ENCODE measurements at regions not wholly inside any gene's neighbourhood (a gene's known extent, or its start where the extent isn't known, plus 50 kb on each side); places are given as distances from the start of the nearest gene placed in this dataset.

- no peak overlapping the region for H2BK12ac ChIP-seq (ENCODE audit: insufficient read length, low read depth, low read length)
- H3K27ac ChIP-seq (ENCODE audit: insufficient read length, low read depth, low read length): no peak overlapping the region
- TF ChIP-seq CTCF (conservative IDR thresholded peaks at IDR 0.05): no peak
- H2BK20ac ChIP-seq (ENCODE audit: low read depth, low read length, poor library complexity, severe bottlenecking): no peak overlapping the region
- H3K18ac ChIP-seq (ENCODE audit: insufficient read length, low read depth, low read length): no peak overlapping the region
- no peak overlapping the region for H3K9ac ChIP-seq (ENCODE audit: extremely low read depth, insufficient read length, low read length)
- no peak for DNase-seq
- no peaks in the 10 kb centered on the region for H3K79me1 ChIP-seq (ENCODE audit: insufficient read depth, low read depth, low read length, poor library complexity, severe bottlenecking)
- no peaks in the 10 kb centered on the region for H3K9me3 Mint-ChIP-seq
- H4K8ac ChIP-seq (replicated peaks; ENCODE audit: insufficient read length, low read depth, low read length): no peak overlapping the region
- no peaks in the 10 kb centered on the region for H3K79me2 ChIP-seq (ENCODE audit: insufficient read depth, low read length)
- no peak overlapping the region for H2BK15ac ChIP-seq (ENCODE audit: low read depth, low read length)
- no peaks in the 10 kb centered on the region; a peak in 1 of 7 replicates for H3K36me3 Mint-ChIP-seq (ENCODE audit: insufficient read depth in 1 of 3, low read depth in 3 of 3)
- no peak overlapping the region for H2BK120ac ChIP-seq (ENCODE audit: low read depth, low read length, poor library complexity, severe bottlenecking)
- H3K23ac ChIP-seq (ENCODE audit: insufficient read length, low read depth, low read length): no peak overlapping the region
- H3K9me3 ChIP-seq (ENCODE audit: control insufficient read depth, low read depth, low read length): no peaks in the 10 kb centered on the region
- no peak overlapping the region for H2AFZ ChIP-seq (ENCODE audit: low read length)
- H3K4me1 ChIP-seq (ENCODE audit: insufficient read depth, low read length): peaks cover 2% of the 10 kb centered on the region; the same call in 1 of the 2 replicates
- H3K27me3 ChIP-seq (ENCODE audit: insufficient read depth, low read length): no peaks in the 10 kb centered on the region
- no peak overlapping the region for H3K4me2 ChIP-seq (ENCODE audit: insufficient read depth, insufficient read length, low read length)
- H4K91ac ChIP-seq (ENCODE audit: insufficient read length, low read depth, low read length): no peak overlapping the region
- no peak overlapping the region for H3K56ac ChIP-seq (ENCODE audit: insufficient read length, low read depth, low read length)
- no peak overlapping the region for H3K4ac ChIP-seq (ENCODE audit: low read depth, low read length)
- H3K27ac Mint-ChIP-seq: no peak overlapping the region; a peak in 1 of 7 replicates
- WGBS (ENCODE audit: extremely low coverage, insufficient read length, low lambda C conversion rate): no CpG with 5 or more reads among the region's 19 CpGs
- H3K27me3 Mint-ChIP-seq (ENCODE audit: low read depth): no peaks in the 10 kb centered on the region
- no peaks in the 10 kb centered on the region for H3K23me2 ChIP-seq (ENCODE audit: insufficient read length, low read depth, low read length, poor library complexity, severe bottlenecking)
- H2BK5ac ChIP-seq (ENCODE audit: insufficient read length, low read length): no peak overlapping the region
- H4K5ac ChIP-seq (ENCODE audit: insufficient read length, low read depth, low read length): no peak overlapping the region
- no peak overlapping the region for H3K14ac ChIP-seq (ENCODE audit: insufficient read depth, low read length)
- no peak overlapping the region for H3T11ph ChIP-seq (ENCODE audit: low read length)
- H3K4me1 Mint-ChIP-seq: peaks cover 7 to 8% of the 10 kb centered on the region in 2 experiments
- no peak overlapping the region for H2AK5ac ChIP-seq (ENCODE audit: insufficient read length, low read length)
- no peaks in the 10 kb centered on the region for H4K20me1 ChIP-seq (ENCODE audit: control insufficient read depth, insufficient read depth, insufficient read length)
- no peak overlapping the region for H3K4me3 Mint-ChIP-seq
These were observed 185.2 kb downstream of the SHOX2 start for GRCh38 chr3:157920822-157921700.

Data from H9 (cell line).